Pancreas (tissue), 10 donors: ENCODE measurements at regions not wholly inside any gene's neighbourhood (a gene's known extent, or its start where the extent isn't known, plus 50 kb on each side); places are given as distances from the start of the nearest gene placed in this dataset.

ENCODE experiments used
- ATAC-seq, 4 donors: fragments of 200-7000 bp; cut with Tn5 transposase; one replicate each; pipeline versions ENCODE4 v1.8.0 to v1.9.1; 2020; ENCODE audit warnings: mild to moderate bottlenecking in 4 of 4, moderate library complexity in 4 of 4
- DNase-seq, 6 donors: peaks; one replicate each; pipeline ENCODE4 v3.0.0-alpha.2; 2020
- FAIRE-seq: peaks from 2 replicates; lab custom pipeline; 2012; peaks lifted over from hg19 to GRCh38; lab: Jason Lieb, UNC
- H3K27ac ChIP-seq, 4 donors: fragments of 200-600 bp; sonication (generic); 1 replicate in 3 of 4; 2 replicates in 1 of 4; pipeline versions ENCODE4 v1.5.0 to v1.8.0; 2020
- H3K27me3 ChIP-seq, 4 donors: fragments of 200-600 bp; one replicate each; pipeline ENCODE4 v1.8.0; 2021
- H3K36me3 ChIP-seq, 3 donors: fragments of 200-600 bp; sonication (generic) in 1 of 3; one replicate each; pipeline versions ENCODE4 v1.5.0 to v1.8.0; 2020 to 2021
- H3K4me1 ChIP-seq, 3 donors: fragments of 200-600 bp; one replicate each; pipeline ENCODE4 v1.8.0; 2021
- H3K4me3 ChIP-seq, 4 donors: fragments of 200-600 bp; sonication (generic) in 2 of 4; one replicate each; pipeline versions ENCODE4 v1.5.0 to v1.8.0; 2020 to 2021
- H3K9me3 ChIP-seq, 4 donors: fragments of 200-600 bp; one replicate each; pipeline ENCODE4 v1.8.0; 2021
- WGBS, 2 donors: extraction: QIAGEN DNeasy Blood & Tissue Kit; methylation state at CpG; one replicate each; pipeline ENCODE4 v1.1.7; 2013; 5-methylcytosine and 5-hydroxymethylcytosine counted together
- intact Hi-C, 3 donors: fragments of 100-400 bp; cut with DNase I; formaldehyde crosslinking; loops; one replicate each; pipeline versions ENCODE4 v1.11.1 to v1.14.2; 2022
- TF ChIP-seq, protein P1 (sequence below), 4 donors: fragments of 200-600 bp; sonication (generic) in 3 of 4; IDR thresholded peaks; one replicate each; pipeline versions ENCODE4 v1.5.0 to v1.8.0; 2021; ENCODE audit warnings: antibody characterized with exemption in 4 of 4
- donor health status: healthy with polysubstance abuse.
- donor health status: DM: no; HTN: no; CAD: no; lungs with moderate emphysema.
- donor health status: DM: no; HTN: no; CAD: no.
- donor health status: control.
- donor health status: control.
- donor health status: Bipolar disorder and iron deficiency.
- donor health status: DM: yes; HTN: yes; CAD: no.
- donor health status: DM: no; HTN: no; CAD: no.
- donor health status: DM: no; HTN: no; CAD: no.
- donor health status: DM: yes; HTN: yes; CAD: no.

DNA sequence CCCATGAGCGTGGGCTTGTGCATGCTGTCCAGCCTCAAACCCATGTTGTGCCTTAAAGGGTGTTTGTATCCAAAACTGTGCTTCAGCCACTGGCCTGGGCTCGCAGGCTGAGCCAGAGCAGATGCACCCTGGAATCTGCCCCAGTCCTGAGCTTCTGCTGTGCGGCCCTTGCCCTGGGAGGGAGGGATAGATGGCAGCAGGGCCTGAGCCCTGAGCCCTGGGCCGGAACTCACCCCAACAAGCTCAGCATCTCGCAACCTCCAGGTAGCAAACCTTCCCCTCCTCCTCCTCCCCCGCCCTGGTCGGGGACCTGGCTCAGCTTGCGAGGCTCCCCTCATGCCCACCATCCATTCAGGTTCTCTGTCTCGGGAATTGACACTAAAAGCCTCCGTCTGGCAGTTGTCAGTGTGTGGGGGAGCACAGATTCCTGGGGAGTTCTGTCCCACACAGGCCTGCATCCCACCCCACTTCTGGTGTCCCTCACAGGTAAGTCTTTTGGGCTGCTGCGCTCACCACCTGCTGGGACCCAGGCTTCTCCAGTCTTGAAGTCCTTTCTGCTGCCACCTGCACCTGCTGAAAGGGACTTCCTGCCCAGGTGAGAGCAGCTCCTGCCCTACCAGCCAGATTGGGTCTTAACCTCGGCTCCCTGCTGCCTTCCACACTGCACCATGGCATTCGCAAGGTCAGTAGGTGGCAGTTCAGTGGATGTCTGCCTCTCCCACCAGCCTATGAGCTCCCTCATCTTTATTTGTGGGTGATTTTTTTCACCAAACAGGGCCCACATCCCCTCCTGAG is 55.2 kb upstream of the OLFM1 start:
- H3K27ac ChIP-seq = no peak overlapping the region
- intact Hi-C loops = no loop called here
- TF ChIP-seq, protein P1, sequence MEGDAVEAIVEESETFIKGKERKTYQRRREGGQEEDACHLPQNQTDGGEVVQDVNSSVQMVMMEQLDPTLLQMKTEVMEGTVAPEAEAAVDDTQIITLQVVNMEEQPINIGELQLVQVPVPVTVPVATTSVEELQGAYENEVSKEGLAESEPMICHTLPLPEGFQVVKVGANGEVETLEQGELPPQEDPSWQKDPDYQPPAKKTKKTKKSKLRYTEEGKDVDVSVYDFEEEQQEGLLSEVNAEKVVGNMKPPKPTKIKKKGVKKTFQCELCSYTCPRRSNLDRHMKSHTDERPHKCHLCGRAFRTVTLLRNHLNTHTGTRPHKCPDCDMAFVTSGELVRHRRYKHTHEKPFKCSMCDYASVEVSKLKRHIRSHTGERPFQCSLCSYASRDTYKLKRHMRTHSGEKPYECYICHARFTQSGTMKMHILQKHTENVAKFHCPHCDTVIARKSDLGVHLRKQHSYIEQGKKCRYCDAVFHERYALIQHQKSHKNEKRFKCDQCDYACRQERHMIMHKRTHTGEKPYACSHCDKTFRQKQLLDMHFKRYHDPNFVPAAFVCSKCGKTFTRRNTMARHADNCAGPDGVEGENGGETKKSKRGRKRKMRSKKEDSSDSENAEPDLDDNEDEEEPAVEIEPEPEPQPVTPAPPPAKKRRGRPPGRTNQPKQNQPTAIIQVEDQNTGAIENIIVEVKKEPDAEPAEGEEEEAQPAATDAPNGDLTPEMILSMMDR (IDR thresholded peaks at IDR 0.05) = no peak
- 61 to 72% methylated on average over 12 to 13 of the region's 13 CpGs for WGBS, 2 donors
- H3K4me3 ChIP-seq = no peak overlapping the region
- no peaks in the 10 kb centered on the region for H3K4me1 ChIP-seq
- no peaks in the 10 kb centered on the region for H3K36me3 ChIP-seq
- peak in 1 of 6 donors; percentile 37 for DNase-seq
- ATAC-seq = no peak
- FAIRE-seq = no peak
- no peaks in the 10 kb centered on the region for H3K27me3 ChIP-seq
- H3K9me3 ChIP-seq = no peaks in the 10 kb centered on the region

DNA sequence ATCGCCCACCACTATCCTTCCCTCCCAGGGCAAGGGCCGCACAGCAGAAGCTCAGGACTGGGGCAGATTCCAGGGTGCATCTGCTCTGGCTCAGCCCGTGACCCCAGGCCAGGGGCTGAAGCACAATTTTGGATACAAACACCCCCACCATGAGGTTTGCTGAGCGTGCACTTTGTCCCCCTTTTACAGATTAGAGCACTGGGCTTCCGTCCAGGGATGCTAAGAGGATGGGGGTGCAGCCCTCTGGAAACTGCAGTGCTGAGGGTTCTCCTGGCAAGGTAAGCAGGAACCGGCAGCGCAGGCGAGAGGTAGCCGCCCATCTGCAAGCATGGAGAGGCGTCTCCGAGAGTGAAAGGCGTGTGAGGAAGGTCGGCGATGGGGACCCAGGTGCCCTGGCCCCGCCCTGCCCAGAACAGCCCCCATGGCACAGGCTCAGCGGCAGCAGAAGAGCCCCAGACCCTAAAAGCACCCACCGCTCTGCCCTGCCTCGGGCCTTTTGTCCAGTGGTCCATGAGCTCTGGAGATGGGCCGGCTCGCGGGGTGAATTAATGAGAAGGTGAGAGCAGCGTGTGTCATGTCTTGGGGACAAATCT is 54.5 kb upstream of the OLFM1 start:
- FAIRE-seq = no peak
- TF ChIP-seq, protein P1 (IDR thresholded peaks at IDR 0.05) = no peak
- intact Hi-C loops = no loop called here
- Histone ChIP-seq H3K9me3 (no peaks in the 10 kb centered on the region), H3K4me3 (no peak overlapping the region), H3K27ac (no peak overlapping the region), H3K4me1 (no peaks in the 10 kb centered on the region), H3K27me3 (no peaks in the 10 kb centered on the region), H3K36me3 (no peaks in the 10 kb centered on the region)
- peak in 1 of 6 donors; percentile 34 for DNase-seq
- ATAC-seq = no peak
- WGBS, 2 donors = 59 to 74% methylated on average over 22 of the region's 22 CpGs

DNA sequence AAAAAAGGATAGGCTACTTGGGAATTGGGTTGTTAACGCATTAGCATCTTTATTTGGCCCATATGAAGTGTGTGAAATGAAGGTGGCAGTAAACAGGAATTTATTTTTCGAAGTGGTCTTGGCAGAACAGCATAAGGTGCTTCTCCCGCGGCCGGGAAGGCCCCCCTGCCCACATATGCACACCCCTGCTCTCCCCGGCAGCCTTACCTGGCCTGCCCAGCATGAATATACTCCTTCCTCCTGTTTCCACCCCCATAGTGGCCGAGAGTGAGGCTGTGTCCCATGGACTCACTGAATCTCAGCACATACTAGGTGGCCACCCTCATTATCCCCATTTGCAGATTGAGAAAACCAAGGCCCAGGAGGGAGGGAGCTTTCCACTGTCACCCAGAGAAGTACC is 54.0 kb upstream of the OLFM1 start:
- Histone ChIP-seq H3K9me3 (no peaks in the 10 kb centered on the region), H3K27me3 (no peaks in the 10 kb centered on the region), H3K36me3 (no peaks in the 10 kb centered on the region), H3K4me1 (no peaks in the 10 kb centered on the region), H3K4me3 (no peak overlapping the region), H3K27ac (no peak overlapping the region)
- WGBS, 2 donors = 33 to 41% methylated on average over 7 of the region's 7 CpGs
- no peak for ATAC-seq
- intact Hi-C loops = no loop called here
- no peak for FAIRE-seq
- peak in 2 of 6 donors; percentile 2 to 21 for DNase-seq
- TF ChIP-seq, protein P1 (IDR thresholded peaks at IDR 0.05) = no peak

DNA sequence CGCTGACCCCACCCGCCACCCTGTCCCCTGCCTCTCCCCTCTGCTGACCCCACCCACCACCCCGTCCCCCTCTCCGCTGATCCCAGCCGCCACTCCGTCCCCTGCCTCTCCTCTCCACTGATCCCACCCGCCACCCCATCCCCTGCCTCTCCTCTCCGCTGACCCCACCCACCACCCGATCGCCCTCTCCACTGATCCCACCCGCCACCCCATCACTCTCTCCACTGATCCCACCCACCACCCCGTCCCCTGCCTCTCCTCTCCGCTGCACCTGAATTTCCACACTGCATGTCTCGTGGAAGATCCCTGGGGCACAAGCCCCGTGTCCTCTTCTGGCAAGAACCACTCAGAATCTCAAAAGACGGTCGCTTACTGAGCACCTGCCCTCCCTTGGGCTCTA is 53.4 kb upstream of the OLFM1 start:
- no peaks in the 10 kb centered on the region for H3K27me3 ChIP-seq
- ATAC-seq (no peak), DNase-seq (peak in 2 of 6 donors; percentile 3 to 17), FAIRE-seq (no peak)
- no peaks in the 10 kb centered on the region for H3K9me3 ChIP-seq
- TF ChIP-seq, protein P1 (IDR thresholded peaks at IDR 0.05) = no peak
- H3K4me3 ChIP-seq = no peak overlapping the region
- H3K27ac ChIP-seq = no peak overlapping the region
- intact Hi-C loops = no loop called here
- no peaks in the 10 kb centered on the region for H3K4me1 ChIP-seq
- H3K36me3 ChIP-seq = no peaks in the 10 kb centered on the region
- WGBS, 2 donors = 69 to 79% methylated on average over 15 to 17 of the region's 17 CpGs
